SK-N-DZ (cell line): ENCODE measurements at regions not wholly inside any gene's neighbourhood (a gene's known extent, or its start where the extent isn't known, plus 50 kb on each side); places are given as distances from the start of the nearest gene placed in this dataset.
"Not testable (repeated sequence)": the region's sequence is repeated elsewhere in the genome, so short reads cannot be mapped to it uniquely, and the experiment has no call there.

Experiments
- DNase-seq: peaks from one replicate; pipeline ENCODE4 v3.0.0-alpha.2; 2015; ENCODE audit warnings: low spot score

DNA sequence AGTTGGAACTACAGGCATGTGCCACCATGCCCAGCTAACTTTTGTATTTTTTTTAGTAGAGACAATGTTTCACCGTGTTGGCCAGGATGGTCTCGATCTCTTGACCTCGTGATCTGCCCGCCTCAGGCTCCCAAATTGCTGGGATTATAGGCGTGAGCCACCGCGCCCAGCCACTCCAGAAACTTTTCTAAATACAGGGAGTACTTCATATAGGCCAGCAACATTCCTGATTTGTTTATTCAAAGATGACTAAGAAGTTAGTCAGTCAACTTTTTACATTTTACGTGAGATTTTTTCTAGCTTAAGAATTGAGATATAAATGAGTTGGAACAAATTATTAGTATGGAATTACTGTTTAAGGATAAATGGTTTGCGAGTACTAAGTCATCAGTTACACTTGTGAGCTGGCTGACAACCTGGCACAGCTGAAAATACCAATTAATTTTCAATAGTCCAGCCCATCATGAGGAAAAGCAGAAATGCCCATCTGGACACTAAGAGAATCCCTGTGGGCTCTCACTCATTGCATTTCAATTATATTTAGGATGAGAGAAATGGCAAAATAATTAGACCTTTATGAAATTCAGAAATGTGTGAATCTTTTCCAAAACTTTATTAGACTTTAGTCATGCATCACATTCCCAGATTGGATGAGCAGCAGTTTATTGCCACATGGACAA is 430.8 kb upstream of the SPATA31A3 start:
- not testable (repeated sequence) for DNase-seq

DNA sequence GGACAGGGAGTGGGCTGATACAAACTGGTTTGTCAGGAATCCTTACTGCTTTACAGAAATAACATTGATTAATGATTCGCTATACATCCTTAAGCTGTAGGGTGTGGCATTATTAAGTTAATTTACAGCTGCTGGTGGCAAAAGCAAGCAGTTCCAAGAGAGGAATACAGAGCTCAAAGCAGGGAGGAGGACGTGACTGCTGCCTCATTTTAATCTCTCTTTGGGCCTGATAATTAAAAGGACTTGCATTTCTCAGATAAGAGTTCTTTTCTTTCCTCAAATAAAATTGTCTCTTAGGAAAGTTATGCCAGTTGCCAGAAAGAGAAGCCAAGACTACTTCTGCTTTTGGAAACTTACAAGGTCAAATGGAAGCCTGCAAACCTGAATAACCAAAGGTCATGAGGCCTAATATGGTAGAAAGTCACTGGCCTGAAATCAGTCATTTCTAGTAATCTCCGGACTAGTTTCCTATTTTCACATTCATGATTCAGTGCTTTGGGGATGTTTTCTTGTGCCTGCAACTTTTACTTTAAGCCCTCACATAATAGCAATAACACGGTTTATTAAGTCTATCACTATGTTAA is 426.2 kb upstream of the SPATA31A3 start:
- not testable (repeated sequence) for DNase-seq

DNA sequence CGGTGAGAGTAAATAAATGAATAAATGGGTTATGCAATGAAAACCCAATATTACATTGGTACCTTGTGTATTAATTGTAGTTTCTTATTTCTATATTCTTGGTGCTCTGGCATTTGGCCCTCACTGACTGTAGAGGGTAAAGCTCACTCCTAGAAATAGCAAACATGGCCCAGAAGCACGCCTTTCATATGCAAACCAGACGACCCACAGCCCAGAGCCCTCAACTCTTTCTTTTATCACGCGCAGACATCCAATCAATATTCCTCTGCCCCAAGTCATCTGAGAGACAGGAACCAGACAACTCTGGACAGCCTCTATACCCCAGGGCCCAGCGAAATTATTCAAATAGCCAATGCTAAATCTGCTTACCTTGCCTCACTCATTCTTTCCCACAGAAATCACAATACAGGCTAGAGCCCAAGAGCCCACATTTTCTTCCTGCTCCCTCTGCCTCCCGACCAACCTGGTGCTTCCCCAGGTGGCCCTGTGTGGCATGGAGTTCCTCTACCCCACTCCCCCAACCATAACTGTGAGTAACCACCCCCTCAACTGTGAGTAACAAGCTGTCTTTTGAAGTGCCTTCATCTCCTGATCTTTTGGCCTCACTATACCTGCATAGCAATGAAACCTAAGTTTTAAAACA is 425.1 kb upstream of the SPATA31A3 start:
- not testable (repeated sequence) for DNase-seq

DNA sequence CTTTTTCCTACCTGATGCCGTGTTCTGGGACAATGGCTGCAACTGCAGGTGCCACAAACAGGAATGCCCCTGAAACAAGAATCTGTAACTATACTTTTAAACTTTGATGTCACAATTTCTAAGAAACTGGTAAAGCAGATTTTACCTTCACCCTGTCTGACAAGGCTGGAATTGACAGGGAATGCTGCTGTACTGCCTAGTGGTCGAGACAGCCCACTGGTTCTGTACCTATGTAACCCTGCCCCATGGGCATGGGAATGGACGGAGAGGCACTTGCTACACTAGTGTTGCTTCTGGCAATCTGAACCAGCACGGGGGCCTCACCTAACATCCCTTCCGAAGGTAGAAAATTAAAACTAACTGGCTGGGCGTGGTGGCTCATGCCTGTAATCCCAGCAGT is 424.3 kb upstream of the SPATA31A3 start:
- not testable (repeated sequence) for DNase-seq

DNA sequence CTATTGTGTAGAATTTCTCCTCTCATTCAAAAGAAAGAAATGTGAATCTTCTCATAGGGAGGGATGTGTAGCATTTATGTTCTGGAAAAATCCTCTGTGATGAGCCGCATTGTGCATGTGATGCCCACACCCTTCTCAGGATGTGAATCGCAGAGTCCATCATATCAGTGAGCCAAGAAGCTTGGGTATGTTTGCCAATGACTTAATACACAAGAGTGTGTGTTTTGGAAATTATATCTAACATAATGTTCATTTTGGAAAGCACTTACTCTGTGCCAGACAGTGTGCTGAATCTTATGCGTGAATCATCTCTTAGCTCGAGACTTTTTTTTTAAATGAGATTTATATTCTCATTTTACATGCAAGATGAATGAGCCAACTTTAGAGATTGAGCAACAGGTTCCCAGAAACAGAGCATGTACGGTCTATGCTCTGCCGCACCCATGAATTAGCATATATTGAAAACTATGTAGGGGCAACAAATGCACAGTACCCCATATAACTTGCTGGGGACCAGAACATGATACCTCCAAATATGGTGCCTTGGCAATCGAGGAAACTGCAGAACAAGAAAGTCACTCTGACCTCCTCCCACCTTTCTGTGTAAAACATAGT is 418.4 kb upstream of the SPATA31A3 start:
- DNase-seq = not testable (repeated sequence)

DNA sequence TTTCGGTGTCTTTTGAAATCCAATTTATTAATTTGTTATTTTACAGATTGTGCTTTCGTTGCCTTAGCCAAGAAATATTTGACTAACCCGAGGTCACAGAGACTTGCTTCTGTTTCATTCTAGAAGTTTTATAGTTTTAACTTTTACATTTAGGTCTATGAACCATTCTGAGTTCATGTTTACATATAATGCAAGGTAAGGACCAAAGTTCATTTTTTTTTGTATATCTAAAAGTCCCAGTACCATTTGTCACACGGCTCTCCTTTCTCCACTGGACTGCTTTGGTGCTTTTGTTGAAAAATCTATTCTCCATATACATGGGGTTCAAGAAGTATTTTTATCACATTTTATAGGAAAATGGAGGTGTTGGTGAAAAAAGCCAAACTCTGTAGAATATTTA is 411.4 kb upstream of the SPATA31A3 start:
- DNase-seq = not testable (repeated sequence)

DNA sequence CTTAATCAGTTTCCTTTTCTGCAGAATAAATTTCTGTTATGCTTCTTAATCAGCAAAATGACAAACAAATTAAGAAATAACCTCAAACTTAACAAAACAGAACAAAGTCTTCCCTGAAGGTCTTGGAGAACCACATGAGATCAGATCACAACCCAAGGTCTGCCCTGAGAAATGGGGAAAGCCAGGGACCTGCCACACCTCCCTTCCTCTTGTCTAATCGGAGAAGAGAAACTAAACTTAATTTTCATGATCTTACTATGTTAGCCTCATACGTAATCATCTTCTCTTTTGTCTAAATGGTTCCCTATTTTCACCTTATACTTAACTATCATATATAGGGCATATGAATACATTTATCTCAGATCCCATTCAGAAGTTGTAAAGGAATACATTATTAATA is 405.4 kb upstream of the SPATA31A3 start:
- not testable (repeated sequence) for DNase-seq

DNA sequence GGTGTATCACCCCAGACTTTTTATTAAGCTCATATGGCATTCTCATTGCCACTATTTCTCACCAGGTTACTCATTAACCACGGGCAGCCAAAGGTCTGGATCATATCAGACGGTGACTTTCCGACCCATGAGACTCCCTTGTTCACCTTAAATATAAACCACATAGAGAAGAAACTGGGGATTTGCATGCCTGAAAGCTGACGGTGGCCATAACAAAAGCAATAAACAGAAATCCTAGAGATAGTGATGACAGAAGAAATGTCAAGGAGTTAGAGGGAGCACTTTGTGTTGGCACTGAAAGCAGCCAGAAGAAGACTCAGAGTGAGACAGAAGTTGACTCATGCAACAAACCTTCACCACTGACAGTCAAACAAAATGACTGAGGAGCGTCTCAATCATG is 402.4 kb upstream of the SPATA31A3 start:
- DNase-seq = not testable (repeated sequence)

DNA sequence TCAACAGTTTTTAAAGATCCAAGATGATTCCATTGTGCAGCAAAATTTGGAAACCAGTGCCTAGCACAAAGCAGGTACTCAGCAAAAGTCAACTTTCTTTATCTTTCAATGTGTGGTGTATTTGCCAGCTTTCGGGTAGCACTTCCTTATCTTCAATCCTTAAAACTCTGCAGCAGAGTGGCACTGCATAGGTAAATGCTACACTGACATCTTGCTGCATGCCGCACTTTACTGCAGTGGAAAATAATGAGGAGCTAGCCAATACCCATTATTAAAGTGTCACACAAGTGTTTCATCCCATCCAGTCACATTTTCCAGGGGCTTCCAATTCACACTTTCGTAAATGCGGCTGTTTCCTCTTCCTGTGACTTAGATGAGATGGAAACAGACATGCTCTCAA is 401.7 kb upstream of the SPATA31A3 start:
- DNase-seq = not testable (repeated sequence)

DNA sequence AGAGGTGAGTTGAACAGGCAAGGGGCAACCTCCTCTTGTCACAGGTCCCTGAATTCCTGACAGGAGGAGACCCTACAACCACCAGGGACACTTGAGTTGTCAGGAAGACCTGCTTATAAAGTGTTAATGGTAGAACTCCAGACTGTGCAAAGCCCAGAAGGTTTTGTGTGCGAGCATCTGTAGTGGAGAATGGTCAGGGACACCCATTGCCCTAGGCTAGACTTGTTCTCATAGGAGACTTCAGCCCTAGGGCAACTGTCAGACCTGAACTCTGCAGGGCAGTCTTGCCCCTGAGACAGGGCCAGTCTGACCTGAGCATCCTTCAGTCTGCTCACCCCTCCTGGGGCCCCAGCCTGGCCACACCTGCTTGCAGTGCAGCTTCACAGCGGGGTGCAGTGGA is 377.3 kb upstream of the SPATA31A3 start:
- DNase-seq = not testable (repeated sequence)

DNA sequence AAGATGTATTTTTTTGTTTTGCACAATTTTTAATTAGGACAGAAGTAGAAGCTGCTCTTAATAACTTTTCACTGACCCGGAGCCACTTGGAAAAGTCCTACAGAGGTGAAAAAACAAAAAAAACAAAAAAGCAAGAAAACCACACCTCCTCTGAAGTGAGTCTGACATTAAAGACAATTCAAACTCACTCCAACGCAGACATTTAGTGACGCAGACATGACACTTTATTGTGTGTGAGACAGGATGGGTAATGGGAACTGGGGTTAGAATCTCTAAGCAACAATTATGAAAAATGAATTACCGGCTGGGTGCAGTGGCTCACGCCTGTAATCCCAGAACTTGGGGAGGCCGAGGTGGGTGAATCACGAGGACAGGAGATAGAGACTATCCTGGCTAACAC is 370.0 kb upstream of the SPATA31A3 start:
- DNase-seq = not testable (repeated sequence)

DNA sequence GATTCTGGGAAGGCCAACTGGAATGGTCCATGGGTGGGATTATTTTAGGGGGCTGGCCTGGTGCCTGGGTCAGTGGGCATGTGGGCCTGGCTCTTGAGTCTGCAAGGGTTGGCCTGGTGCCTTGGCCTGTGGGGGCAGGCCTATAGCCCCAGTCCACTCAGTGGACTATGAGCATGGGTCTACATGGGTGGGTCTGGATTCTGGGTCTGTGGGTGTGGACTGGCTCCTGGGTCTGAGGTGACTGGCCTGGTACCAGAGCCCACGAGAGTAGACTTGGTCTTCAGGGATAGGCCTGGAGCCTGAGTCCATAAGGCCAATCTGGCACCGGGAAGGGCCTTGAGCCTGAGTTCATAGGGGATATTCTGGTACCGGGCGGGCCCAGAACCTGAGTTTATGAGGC is 361.6 kb upstream of the SPATA31A3 start:
- DNase-seq = not testable (repeated sequence)

DNA sequence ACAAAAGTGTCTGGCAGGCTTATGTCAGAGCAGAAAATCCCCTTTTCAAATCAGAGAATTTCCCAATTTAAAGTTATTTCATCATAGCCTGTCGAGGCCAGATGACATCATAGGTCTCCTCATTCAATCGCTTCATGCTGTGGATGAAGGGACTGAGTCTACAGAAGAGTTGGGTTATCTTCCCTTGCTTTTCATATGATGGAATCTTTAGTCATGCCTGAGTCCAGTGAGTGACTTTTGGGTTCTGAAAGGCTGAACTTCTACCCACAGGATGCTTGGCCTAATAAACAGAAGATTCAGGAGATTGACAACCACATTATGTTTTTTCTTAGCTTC is 357.0 kb upstream of the SPATA31A3 start:
- DNase-seq = not testable (repeated sequence)

DNA sequence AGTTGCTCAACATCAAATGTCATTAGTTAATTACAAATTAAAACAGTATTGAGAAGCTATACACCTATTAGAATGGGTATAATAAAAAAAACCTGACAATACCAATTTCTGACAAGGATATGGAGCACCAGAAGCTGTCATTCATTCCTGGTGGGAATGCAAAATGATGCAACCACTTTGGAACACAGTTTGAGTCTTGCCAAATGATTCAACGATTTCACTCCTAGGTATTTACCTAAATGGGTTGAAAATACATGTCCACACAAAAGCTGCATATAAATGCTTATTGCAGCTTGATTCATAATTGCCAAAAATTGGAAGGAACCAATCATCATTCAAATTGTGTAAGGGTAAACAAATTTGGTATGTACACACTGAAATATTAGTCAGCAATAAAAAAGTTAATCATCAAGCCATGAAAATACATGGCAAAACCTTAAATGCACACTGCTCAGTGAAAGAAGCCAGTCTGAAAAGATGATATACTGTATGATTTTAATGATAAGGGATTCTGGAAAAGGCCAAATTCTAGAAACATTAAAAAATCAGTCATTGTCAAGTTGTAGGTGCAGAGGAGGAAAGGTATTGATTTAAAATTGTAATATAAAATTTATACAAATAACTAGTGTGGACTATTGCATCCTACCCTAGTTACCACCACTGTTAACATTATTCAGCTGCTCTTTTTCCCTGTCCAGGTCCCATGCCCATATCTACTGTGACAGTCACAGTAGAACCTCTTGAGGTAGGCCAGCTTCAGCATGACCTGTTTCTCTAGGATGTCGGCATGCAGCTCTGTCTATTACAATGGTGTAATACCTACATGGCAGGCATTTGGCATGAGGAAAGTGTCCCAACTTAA is 356.4 kb upstream of the SPATA31A3 start:
- not testable (repeated sequence) for DNase-seq

DNA sequence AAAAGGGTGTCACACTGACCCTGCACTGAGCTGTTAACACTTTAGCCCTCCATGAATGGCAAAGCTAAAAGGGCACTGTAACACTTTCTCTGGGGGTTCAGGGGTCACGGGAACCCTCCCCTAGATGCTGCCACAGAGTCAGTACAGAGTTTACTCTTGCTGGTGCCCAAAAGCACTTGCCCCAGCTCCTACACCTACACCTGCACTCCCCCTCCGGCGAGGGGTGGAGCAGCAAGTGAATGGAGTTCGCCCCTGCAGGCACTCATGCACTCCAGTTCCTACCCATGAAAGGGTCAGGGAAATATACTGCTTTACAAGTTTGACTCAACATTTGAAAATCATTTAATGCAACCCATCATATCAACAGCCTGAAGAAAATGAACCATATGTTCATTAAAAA is 355.7 kb upstream of the SPATA31A3 start:
- not testable (repeated sequence) for DNase-seq

DNA sequence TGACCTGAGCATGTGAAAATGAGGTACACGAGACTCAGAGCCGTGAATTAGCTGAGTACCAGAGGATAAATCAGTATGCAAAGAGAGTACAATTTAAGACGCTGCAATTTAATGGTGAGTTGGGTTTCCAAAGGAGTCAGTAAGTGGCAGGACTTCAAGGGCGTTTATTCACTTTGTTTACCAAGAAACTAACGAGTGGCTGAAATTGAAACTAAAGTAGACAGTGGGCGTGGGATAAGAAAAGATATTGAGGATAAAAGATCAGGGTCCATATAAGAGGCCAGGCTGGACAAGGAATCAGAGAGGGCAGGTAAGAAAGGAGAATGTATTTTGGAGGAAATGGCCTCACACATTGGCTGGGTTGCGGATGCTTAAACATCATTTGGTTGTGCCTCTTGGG is 346.9 kb upstream of the SPATA31A3 start:
- DNase-seq = not testable (repeated sequence)

DNA sequence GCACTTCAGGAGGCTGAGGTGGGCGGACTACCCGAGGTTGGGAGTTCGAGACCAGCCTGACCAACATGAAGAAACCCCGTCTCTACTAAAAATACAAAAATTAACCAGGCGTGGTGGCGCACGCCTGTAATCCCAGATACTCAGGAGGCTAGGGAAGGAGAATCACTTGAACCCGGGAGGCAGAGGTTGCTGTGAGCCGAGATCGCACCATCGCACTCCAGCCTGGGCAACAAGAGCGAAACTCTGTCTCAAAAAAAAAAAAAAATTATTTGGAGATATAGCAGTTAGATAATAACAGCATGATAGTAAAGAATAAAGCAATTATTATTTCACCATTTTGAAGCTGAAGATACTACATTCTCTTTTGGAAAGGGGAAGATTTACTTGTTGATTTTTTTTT is 345.9 kb upstream of the SPATA31A3 start:
- DNase-seq = not testable (repeated sequence)

DNA sequence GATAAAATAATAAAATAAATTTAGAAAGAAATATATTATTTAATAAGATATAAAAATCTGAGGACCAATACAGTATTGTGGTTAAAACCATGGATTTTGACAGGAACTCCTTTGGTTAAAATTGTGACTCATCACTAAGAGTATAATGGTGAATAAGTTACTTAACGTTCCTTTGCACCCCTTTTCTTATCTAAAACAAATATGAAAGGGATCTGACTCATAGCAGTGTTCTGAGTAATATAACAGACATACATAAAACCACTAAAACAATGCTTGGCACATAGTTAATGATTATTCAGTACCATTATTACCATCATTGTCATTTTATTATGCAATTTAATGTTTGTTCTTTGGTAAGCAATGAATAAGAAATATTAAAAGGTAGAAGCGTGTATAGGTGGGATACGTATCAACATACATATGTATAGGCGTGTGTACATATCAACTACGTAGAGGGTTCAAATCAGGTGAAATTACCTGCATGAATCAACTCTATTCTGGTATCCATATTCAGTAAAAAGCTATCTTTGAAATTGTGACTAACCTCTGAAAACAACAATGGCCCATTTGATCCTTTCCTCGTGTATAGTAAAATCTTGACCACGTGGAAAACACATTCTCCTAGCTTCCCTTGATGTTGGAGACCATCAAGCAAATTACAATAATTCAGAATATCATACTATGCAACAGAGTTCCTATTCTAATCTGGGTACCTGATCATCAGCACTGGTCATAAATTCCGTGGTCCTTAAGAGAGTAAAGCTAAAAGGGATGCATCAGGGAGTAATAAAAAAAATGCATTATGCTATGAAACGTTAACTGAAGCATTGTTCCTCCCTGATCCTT is 342.6 kb upstream of the SPATA31A3 start:
- not testable (repeated sequence) for DNase-seq

DNA sequence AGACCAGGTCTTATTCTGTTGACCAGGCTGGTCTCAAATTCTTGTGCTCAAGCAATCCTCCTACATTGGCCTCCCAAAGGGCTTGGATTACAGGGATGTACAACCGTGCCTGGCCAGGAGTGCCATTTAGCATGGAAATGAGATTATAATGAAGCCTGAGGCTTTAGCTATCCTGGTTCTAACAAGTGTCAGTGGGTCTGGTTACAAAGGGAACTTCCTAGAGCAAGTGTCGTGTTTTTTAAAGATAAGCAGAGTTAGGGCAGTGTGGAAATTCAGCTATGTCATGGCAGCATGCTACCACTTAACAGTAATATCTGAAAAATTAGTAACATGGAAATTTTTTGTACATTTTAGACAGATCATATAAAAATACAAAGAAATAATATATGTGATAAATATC is 339.3 kb upstream of the SPATA31A3 start:
- not testable (repeated sequence) for DNase-seq

DNA sequence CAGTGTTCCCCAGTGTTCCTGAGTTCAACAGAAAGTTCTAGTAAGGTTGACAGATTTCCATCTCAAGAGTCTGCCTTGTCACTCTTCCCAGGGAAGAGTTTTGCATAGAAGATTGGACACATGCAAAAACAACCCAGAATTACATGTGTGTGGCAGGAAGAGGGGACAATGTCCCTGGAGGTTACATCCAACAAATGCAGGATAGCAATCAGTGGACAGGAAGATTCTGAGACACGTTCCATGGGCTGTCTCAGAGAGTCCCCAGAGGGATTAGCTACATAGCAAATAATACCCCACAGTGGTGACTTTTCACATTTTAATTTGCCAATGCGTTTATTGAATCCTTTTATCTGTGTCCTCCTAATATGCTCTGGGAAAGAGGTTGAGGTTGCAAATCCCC is 321.1 kb upstream of the SPATA31A3 start:
- not testable (repeated sequence) for DNase-seq

DNA sequence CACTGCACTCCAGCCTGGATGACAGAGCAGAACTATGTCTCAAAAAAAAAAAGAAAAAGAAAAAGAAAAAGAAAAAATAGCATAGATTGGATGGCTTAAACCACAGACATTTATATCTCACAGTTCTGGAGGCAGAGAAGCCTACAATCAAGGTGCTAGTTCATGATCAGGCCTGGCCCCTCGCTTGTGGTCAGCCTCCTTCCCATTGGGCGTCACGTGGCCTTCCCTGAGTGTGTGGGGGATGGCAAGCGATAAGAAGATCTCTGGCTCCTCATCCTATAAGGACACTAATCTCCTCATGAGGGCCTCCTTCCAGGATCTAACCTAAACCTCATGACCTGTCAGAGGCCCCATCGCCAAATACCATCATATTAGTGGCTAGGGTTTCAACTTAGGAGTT is 320.2 kb upstream of the SPATA31A3 start:
- not testable (repeated sequence) for DNase-seq
